ELF-1 (cell line): ENCODE measurements at regions not wholly inside any gene's neighbourhood (a gene's known extent, or its start where the extent isn't known, plus 50 kb on each side); places are given as distances from the start of the nearest gene placed in this dataset.
A peak's percentile ranks its signal among the peaks of the same experiment; 100 is the strongest.

ENCODE experiments used
- DNase-seq: peaks from one replicate; pipeline ENCODE4 v3.0.0-alpha.2; 2016; ENCODE audit warnings: low read depth, low spot score

DNA sequence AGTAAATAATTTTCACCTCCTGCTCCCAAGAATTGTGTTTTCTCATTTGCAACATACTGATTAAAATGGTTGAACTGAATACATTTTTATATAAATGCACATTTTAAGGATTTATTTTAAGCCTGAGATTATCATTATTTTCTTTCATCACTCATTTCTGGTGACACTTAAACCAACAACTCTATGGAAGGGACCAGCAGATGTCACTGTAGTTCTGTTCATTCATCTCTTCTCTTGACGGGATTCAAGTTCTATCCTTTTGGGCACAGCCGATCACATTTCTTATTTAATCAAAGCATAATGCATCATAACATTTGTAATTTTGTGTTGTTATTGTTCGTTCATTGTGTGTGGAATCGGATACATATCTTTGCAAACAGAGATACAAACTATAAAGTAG, 417.9 kb downstream of the HRH4 start:
- DNase-seq, result no peak

DNA sequence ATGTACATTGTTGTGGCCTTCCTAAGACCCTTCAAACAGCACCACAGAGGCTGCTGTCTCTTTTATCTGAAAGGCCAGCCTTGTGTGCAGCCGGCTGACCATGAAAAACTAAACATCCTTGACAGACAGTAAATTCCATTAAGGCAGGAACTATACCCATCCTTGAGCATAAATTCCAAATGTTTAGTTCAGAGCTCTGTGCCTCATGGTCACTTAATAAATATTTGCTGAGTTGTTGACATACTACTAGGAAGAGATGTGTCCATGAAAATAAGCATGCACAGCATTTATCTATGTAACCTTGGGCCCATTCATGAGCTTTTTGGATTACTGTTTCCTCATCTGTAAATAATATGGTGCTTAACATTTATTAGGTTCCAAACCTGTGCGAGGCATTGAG, 424.8 kb downstream of the HRH4 start:
- DNase-seq, result no peak

DNA sequence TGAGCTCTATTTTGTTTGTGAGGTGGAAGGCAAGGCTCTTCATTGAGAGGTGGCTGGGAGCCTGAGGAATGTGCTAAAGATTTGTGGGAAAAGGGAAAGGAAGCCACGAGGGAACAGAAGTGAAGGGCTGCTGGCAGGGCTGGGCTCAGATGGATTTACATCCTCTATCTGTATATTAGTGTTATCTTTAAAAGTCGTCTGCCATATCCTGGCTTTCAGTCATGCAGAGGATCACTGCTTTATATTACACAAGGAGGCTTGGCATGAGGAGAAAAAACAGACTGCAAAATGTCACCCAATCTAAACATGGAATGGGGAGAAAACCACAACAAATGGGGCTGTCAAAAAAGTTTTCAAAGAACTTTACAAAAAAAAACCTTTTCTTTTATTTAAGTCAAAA, 434.4 kb downstream of the HRH4 start:
- DNase-seq, result no peak

DNA sequence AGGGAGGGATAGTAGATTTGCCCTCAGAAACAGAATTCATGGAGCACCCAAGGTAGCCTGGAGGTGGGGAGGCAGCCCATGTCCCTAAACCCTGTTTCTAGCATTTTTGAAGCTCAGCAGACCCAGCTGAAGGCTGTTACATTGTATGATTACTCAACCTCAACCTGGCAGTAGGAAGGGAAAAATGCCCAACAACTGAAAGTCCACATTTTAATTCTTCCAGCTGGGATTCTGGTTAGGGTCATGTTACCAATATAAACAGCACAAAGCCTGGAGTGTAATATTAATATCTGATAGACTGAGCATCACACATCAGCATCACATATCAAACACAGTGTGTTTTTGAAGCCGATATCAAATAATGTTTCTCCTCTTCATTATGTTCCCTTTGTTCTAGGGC, 437.0 kb downstream of the HRH4 start:
- no peak for DNase-seq

DNA sequence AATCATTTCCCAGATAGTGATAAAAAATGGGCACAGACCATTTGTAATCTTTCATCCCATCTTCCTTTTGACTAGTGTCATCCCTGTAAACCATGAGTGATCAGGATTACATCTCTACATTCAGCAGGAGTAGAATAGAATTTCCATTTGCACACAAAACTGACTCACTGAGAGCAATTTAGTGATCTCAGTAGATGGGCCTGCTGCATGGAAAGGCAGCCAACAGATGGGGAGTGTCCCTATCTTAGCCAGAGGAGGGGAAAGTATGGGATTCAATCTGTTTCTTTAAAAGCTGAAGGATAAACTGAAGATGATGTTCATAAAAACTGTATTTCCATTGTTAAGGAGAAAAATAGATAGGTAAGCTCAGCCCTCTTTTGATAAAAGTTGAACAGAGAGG, 441.7 kb downstream of the ZNF521 start:
- DNase-seq, result no peak

DNA sequence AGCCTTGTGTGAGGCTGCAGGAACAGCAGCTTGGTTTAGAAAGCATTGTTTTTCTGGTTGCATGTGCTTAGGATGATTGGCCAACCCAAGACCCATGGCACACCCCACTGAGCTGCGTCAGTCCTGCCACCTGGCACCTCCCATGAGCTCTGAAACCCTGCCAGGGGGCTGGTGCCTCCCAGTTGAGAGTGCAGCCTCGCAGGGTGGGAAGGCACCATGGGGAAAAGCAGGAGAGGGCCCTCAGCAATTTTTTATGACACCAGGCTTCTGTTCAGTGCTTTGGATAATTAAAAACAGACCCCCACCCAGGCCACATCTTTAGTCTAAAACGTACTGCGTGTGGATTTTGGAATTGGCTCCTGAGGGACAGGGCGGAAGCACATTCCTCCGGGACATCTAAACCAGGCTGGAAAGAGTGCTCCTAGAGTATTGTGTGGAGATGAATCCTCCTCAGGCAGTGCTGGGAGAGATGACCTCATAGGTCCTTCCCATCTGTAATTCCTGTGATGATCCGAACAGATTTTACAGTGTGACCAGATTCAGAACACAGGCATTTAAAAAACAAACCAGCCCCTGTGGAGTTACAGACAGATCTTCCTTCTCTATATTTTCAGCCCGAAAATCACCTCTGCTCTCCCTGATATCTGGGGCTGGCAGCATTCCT, 438.3 kb downstream of the ZNF521 start:
- DNase-seq, result no peak

DNA sequence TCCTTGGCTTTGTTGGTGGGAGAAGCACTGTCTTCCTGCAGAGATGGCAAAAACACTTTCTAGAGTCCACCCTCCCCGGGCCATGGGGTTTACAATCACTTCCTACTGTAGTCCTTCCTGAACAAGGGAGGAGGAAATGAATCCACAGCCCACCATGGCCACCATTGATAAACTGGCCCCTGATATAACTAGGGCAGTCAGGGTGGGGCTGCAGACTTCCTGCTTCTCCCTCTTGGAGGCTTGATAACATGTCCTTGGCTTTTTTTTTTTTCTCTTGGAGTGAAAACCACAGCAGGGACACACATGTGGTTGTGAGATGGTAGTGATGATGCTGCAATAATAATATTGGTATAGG, 437.8 kb downstream of the ZNF521 start:
- no peak for DNase-seq

DNA sequence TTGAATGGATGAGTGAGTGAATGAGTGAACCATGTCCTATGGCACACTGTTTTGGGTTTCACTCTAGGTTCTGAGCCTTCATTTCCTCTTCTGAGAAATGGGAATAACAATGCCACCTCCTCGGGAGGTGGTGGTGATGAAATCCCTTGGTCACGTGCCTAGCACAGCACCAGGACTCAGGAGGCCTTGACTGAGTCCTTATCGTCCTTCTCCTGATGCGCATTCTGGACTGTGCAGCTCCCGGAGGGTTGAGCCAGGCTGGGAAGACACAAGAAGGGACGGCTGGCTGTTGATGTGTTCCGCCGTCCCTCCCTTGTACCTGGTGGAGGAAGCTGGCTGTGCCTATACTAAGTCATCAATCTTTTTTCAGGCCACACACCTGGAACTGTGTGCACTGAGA, 437.3 kb downstream of the ZNF521 start:
- DNase-seq, result no peak

DNA sequence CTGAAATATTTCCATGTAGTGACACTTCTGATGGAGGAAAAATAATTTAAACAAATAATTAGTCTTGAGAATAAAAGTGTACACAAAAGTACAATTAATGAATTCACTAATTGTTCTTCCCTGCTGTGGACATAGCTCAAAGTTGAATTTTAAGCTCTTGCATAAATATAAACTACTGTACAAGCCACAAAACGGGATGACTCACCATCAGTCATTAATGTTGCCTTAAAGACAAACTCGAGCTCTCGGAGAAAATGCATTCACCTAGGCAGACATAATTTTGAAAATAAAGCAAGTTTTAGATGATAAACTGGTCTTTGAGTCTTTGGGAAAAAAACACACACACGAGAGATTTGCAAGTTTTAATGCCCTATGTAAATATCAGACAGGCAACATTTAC, 436.4 kb downstream of the ZNF521 start:
- DNase-seq, result no peak

DNA sequence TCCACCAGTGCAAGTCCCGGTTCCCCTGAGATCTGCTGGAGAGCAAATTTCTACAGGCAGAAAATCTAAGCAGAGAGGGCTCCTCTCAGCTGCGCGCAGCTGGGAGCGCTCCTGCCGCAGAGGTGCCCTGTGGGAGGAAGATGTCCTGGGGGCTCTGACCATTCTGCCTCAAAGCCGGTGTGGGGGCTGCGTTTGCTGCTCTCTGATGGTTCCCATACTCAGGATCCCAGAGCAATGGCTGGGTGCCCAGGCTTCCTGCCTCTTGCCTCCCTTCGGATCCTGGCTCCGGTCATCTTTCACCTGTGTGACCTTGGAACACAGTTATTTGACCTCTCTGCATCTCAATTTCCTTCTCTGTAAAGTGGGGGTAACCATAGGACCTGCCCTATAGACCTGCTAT, 434.2 kb downstream of the ZNF521 start:
- DNase-seq, result no peak

DNA sequence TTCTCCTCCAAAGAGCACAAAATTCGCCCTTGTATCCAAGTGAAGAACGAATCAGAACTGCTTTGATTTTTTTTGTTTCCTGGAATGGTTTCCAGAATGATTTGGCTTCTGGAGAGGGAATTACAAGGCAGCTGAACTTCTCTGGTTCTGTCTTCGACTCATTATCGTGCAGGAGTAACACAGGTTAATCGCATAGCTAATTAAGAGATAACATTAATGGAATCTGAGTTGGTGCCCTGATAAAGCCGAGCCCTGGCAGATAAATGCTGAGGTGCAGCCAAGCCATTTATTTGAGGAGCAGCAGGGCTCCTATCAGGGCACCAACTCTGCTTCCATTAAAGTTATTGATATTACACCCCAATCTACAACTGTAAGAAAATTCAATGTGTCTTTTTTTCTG, 433.7 kb downstream of the ZNF521 start:
- no peak for DNase-seq

DNA sequence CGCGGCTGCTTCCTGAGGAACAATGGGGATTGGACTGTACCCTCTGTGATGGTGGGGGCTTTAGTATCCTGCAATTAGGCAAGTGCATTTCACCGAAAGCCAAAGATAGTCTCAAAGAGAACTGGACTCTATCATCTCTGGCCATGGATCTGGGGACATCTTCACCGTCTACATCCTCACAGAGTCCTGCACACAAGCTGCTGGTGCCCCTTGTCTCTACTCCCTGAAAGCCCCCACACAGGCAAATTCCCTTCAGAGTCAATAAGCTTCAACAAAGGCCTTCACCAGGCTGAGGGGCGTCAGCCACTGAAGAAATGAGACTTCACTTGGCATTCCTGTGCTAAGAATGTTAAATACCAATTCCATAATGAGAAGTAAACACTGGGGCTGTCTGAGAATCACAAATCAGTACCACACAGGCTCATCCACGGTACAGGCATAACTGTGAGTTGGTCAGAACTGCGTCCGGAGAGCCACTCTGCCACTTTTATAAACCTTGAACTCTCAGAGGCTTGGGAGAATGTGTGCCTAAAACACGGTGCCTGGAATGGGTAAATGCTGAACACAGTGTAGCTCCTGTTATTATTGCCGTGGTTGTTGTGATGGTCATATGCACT, 432.7 kb downstream of the ZNF521 start:
- DNase-seq, result no peak

DNA sequence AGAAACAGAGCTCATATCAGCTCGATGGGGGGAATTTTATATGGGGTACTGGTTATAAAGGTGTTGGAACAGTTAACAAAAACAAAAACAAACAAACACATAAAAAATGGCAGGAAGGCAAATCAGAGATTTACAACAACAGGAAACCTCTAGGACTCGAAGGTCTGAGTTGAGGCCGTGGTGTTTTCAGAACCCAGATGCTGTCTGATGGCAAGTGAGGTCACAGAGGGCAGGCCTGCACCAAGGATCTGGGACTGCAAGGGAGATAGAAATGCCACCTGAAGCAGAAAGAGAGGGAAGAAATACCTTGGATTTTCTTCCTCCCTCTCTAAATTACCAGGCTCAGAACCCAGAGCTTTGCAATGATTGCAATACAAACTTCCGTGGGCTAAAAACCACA, 429.5 kb downstream of the ZNF521 start:
- DNase-seq, result no peak

DNA sequence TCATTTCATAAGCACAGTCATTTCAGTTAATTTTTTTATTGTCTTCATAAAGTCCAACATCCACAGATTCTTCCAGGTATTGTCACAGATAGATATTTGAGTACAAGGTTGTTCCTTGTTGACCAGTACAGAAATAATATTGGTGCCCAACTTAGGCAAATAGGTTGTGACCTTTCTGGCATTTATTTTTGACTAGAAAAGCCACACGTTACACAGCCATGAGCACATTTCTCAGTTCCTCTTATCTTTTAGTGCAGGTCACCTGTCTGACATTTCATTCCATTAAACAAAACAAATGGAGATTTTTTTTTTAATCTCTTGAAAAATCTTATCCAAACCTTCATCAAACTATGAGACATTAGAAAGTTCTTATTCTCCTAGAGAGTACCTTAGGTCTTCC, 428.8 kb downstream of the ZNF521 start:
- DNase-seq, result no peak

DNA sequence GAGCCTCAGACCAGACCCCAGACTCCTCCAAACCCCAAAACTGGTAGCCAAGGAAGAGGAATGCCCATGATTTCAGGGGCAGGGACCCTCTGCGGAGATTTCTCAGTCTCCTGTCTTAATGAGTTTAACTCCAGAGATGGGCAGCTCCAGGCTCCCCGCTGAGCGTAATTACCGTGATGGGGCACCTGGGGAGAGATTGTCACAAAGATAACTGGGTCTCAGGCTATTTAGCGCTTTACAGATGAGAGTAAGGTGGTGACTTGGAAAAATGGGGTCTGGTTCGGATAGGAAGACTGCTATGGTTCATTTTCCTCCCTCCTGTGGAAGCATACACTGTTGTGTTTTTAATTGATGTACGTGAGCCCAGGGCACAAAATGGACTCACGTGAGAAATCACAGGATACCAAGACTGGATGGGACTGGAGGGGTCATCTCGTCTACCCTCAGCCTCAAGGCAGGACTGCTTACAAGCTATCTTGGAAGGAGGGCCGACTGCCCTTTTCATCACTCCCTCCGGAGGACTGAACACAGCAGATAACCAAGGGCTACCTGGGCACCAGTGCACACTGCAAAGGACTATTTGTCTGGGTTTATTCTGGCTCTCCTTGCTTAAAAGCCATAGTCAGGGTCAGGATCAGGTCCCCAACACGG, 427.8 kb downstream of the ZNF521 start:
- peak; percentile 81 for DNase-seq

DNA sequence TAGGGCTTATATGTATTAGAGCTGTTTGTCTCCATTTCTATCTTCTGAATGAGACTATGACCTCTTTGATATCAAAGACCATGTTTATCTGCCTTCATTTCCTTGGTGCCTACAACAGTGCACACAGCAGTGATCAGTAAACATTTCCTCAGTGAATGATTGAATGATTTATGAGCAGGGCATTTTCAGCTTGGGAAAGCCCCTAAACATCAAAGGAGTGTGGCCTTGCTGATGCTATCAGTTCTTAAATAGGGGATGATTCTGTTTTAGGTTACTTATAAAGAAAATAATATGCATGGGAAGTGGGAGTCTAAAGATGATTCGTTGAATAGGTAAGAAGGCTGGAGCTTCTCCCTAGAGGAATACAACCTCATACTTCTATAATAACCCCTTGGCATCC, 425.3 kb downstream of the ZNF521 start:
- DNase-seq, result no peak

DNA sequence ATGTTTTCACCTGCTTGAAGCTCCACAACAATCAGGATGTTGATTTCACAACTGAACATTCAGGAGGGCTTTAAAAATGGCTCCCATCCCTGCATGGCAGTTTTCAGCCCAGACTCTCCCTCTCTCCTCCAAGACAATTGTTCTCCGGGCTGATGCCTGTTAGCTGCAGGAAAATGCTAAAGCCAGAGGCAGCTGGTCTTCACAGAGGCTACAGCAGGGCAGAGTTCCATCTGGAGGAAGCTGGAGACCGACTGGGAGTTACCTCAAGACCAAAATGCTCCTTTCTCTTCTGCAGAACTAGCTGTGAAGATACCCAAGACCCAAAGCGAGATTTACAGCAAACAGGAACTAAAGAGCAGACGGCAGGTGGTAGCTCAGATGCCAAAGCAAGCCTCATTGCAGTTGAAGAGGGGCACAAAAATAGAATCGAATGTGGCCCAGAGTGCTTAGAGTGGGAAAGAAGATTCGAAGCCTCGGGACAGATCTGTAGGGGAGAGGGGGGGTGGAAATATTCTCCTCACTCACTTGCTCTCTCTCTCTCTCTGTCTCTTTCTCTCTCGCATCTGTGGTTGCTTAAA, 423.6 kb downstream of the ZNF521 start:
- DNase-seq, result no peak

DNA sequence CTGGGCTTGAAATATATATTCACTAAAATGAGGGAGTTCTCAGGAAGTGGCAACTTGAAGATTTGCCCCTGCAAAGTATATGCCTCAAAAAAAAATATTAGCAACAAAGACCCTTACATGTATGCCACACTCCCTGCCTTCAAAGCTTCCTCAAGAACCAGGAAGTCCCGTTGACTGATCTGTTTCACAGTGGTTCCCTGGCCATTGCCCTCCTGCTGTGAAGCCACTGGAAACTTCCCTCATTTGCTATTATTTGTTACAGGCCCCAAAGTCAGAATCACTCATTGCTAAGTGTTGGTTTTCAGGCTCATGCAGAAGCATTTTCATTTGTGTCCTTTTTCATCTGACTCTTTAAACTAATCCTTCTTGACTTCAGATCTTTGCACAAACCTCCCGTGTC, 421.5 kb downstream of the ZNF521 start:
- DNase-seq, result no peak

DNA sequence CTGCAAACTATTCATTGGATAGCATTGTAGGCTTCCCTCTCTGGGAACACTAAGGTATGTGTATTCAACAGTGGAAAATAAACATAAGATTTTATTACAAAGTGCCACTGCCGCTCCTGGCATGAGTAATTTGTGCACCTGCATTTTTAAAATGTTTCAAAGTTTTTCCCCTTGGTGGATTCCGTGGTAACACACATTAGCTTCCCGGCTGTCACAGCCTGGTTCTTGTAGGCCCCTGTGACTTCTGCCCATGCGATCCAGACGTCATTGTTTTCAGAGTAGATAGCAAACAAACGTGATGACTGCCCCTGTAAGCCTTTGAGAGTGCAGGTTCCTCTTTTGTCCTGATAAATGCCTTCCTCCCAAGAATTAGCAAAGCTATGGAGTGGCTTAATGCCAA, 421.0 kb downstream of the ZNF521 start:
- no peak for DNase-seq

DNA sequence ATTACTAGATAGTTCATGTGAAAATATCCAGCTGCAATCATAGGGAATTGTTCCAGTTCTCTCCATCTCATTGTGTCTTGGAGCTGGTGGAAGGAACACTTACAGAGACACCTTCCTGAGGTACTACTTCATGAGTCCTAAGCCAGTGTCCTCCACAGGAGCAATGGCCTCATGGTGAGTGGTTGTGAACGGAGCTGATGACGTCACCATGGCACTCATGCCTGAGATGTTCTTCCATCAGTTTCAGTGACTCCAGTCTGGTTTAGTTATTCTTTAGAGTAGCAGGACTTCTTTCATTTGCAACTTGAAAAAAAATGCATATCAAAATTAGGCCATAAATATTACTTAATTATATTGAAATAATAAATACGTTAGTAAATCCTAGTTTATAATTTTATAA, 418.6 kb downstream of the ZNF521 start:
- DNase-seq, result no peak

DNA sequence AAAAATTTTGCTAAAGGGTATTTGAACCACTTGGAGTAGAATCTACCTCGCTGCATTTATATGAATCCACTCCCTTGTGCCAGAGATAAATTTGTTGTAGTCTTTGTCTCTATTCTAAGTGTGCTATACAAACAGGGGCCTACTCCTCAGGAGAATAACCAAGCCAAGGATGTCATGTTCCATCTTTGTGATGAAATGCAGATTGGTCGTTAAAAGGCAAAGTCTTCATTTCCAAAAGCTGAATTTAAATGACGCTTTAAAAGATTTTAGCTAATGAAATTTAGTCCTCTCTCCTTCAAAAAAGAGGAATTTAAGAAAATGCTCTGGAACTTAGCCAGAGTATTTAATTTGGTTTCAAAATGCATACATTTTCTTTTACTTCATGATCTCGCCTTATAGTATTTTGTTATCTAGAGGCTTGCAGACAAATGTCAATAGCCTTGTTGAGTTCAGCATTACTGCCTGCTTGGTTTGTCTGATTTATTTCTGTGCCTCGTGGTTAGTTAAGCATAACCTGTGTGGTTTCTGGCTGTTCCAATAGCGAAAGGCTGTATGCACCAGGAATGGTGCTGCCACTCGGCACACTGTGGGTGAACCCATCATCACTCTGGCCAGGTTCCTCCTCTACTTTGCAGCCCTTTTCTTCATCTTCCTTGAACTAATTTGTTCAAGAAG, 417.6 kb downstream of the ZNF521 start:
- DNase-seq, result no peak

DNA sequence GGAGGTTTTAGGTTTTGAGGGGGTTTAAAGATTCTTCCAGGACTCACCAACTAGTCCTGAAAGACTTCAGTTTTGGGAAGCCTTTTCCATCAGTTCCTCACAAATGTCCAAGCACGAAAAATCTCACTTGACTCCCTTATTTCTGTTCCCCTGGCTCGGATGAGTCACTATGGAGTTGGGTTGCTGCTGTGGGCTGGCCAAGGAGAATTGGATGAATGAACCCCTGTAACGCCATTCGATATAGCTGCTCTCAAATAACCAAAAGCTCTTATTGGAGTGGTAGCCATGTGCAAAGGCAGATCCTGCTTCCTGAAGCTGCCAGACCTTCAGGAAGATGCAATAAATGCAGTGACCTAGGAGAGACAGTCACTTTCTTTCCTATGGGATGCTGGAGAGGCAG, 417.0 kb downstream of the ZNF521 start:
- no peak for DNase-seq

DNA sequence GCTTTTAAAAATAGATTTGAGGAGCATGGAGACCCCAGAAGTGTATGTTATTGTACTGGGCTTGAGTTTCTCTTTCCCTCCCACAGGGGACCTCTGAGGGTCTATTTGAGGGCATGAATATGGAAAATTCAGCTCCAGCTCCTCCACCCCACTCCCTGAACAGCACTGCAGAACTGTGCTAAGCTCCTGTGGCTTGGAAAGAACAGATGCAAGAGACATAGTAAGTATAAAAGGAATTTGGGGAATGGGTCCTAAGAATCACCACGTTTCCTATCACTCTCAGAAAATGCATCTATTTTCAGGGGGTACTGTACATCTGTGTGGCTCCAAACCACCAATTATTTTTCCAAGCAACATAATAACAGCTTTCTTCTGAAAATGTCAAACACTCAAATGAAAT, 416.1 kb downstream of the ZNF521 start:
- no peak for DNase-seq
